BLaER1 (cell line): ENCODE measurements at regions not wholly inside any gene's neighbourhood (a gene's known extent, or its start where the extent isn't known, plus 50 kb on each side); places are given as distances from the start of the nearest gene placed in this dataset.

Experiments
- H3K27ac ChIP-seq: shearing (Covaris generic); formaldehyde crosslinking; 2 replicates; pipeline ENCODE4 v1.8.1; 2022
- H3K27me3 ChIP-seq: shearing (Covaris generic); formaldehyde crosslinking; 2 replicates; pipeline ENCODE4 v1.8.1; 2022
- H3K36me3 ChIP-seq: shearing (Covaris generic); formaldehyde crosslinking; 2 replicates; pipeline ENCODE4 v1.8.1; 2022
- H3K4me1 ChIP-seq: shearing (Covaris generic); formaldehyde crosslinking; 2 replicates; pipeline ENCODE4 v1.8.1; 2022
- H3K4me2 ChIP-seq: shearing (Covaris generic); formaldehyde crosslinking; 2 replicates; pipeline ENCODE4 v1.8.1; 2022
- H3K4me3 ChIP-seq: shearing (Covaris generic); formaldehyde crosslinking; 2 replicates; pipeline ENCODE4 v1.8.1; 2022
- H3K9ac ChIP-seq: shearing (Covaris generic); formaldehyde crosslinking; 2 replicates; pipeline ENCODE4 v1.8.1; 2022
- H3K9me3 ChIP-seq: shearing (Covaris generic); formaldehyde crosslinking; 2 replicates; pipeline ENCODE4 v1.8.1; 2022
- H4K20me1 ChIP-seq: shearing (Covaris generic); formaldehyde crosslinking; 2 replicates; pipeline ENCODE4 v1.8.1; 2022
- Cebpa-rat ChIP-seq: shearing (Covaris generic); IDR thresholded peaks from 2 replicates; pipeline ENCODE4 v1.8.1; 2022

DNA sequence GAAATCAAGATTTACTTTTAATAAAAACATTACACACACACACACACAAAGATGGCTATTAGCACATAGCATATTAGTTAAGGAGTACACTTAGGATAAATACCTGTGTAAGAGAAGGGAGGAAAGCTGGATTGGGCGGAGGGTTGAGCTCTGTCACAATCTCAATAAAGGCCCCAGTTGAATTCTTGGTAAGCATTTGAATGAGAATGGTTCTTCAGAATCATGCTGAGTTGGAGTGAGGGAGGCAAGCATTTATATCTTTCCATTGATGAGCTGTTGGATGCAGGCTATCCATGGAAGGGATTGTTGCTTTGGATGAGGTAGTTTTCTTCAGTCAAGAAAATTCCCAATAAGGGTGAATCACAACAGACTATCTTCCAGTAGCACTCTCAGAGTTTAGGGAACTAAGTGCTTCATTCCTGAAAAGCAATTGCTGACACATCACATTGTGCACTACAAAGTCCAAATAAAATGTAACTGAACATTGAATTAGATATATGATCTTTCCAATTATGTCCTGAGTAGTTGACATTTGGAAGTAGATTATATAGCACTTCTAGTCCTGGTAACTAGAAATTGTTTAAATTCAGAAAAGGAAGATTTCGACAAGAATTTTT, 95.7 kb downstream of the SUCNR1 start:
- Histone ChIP-seq H3K4me1 (no peaks in the 10 kb centered on the region), H4K20me1 (no peaks in the 10 kb centered on the region), H3K9ac (no peak overlapping the region), H3K4me3 (no peak overlapping the region), H3K4me2 (no peak overlapping the region), H3K9me3 (no peaks in the 10 kb centered on the region), H3K36me3 (no peaks in the 10 kb centered on the region), H3K27me3 (no peaks in the 10 kb centered on the region), H3K27ac (no peak overlapping the region)
- no peak for TF ChIP-seq Cebpa-rat

DNA sequence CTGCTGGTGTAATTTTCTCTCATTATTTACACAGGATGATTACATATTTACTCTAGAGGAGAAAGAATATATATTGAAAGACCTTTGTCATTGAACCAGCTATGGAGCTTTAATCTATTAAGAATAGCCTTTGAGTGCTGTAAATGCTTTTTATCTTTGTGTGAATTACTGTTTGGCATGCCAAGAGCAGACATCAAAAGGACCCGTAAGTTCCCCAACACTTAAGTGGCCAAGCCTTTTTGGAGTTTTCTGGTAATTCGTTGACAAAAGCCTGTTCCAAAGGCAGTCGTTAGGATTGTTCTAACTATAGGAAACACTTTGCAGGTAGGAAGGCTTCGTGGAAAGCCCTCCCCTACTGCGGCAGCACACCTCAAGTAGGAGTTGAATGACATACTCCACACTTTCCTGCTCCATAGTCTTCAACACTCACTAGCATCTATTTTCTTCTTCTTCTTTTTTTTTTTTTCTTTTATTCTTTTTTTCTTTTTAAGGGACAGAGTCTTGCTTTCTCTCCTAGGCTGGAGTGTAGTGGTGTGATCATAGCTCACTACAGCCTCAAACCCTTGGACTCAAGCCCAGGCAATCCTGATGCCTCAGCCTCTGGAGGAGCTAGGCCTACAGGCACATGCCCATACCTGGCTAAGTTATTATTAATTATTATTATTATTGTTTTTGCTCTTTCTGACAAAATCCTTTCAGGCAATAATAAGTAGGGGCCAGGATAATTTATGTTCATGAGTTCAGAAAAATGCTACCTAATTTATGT, 98.6 kb downstream of the SUCNR1 start:
- H4K20me1 ChIP-seq = no peaks in the 10 kb centered on the region
- H3K27ac ChIP-seq = no peak overlapping the region
- no peak overlapping the region for H3K9ac ChIP-seq
- H3K4me3 ChIP-seq = no peak overlapping the region
- H3K9me3 ChIP-seq = no peaks in the 10 kb centered on the region
- H3K36me3 ChIP-seq = no peaks in the 10 kb centered on the region
- TF ChIP-seq Cebpa-rat = no peak
- peaks cover 8% of the 10 kb centered on the region; the same call in 1 of the 2 replicates for H3K4me1 ChIP-seq
- no peaks in the 10 kb centered on the region for H3K27me3 ChIP-seq
- no peak overlapping the region for H3K4me2 ChIP-seq

DNA sequence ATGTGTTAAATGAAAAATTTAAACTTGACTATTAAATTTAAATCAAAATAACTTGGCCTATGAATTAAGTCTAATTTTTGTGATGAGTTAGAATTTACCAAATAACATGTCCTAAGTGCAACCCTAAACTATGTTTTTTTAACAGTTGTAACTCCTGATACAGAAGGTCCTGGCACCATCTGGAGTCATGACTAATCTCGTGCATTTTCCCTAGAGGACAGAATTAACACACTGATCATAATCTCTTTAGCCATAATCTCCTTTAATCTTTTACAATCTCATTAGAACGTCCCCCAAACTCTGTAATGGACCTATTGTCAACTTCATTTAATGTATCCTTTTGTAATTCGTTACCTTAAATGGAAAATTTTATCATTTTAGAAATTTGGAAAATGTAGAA, 100.6 kb downstream of the SUCNR1 start:
- Histone ChIP-seq H3K27ac (no peak overlapping the region), H3K9me3 (no peaks in the 10 kb centered on the region), H3K4me3 (no peak overlapping the region), H3K4me2 (no peak overlapping the region), H3K27me3 (no peaks in the 10 kb centered on the region), H3K9ac (no peak overlapping the region), H3K4me1 (peaks cover 8% of the 10 kb centered on the region; the same call in 1 of the 2 replicates), H4K20me1 (no peaks in the 10 kb centered on the region), H3K36me3 (no peaks in the 10 kb centered on the region)
- no peak for TF ChIP-seq Cebpa-rat

DNA sequence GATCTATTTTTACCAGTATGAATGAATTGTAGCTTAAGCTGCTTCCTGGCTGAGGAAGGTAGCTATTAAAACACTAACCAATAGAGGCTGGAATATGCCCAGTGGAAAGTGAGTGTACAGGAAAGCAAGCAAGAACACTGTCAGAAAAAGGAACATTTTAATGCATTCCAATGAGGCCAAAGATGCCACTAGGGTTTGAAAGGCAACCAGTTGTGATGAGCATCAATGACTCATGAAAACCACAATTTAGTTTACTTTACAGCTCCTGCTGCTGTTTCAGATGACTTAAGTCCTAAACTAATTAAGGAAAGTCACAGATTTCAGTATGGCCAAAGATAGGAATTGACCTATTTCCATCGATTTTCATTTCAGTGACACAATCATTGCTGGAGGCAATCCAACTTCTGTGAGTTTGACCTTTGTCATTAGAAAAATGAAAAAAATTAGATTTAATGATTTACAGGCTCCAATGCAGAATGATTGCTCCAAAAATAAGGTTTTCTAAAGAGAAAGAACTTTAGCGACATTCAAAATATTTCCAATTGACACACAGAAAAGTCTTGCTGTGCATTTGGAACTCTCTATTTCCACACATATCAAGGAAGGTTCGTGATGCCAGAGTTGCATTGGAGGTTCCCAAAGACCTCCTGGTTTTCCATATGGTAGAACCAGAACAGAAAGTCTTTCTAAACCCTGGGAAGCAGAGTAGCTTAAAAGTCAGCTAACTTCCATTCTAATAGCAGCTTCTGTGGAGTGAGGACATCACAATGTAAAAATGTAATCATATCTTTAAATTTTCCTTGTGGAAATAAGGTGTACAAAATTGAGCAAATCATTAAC, 103.0 kb downstream of the SUCNR1 start:
- Histone ChIP-seq H3K27ac (no peak overlapping the region), H3K36me3 (no peaks in the 10 kb centered on the region), H3K4me1 (peaks cover 8% of the 10 kb centered on the region; the same call in 1 of the 2 replicates), H3K9me3 (no peaks in the 10 kb centered on the region), H3K9ac (no peak overlapping the region), H3K4me2 (no peak overlapping the region), H3K27me3 (no peaks in the 10 kb centered on the region), H3K4me3 (no peak overlapping the region), H4K20me1 (no peaks in the 10 kb centered on the region)
- TF ChIP-seq Cebpa-rat = no peak

DNA sequence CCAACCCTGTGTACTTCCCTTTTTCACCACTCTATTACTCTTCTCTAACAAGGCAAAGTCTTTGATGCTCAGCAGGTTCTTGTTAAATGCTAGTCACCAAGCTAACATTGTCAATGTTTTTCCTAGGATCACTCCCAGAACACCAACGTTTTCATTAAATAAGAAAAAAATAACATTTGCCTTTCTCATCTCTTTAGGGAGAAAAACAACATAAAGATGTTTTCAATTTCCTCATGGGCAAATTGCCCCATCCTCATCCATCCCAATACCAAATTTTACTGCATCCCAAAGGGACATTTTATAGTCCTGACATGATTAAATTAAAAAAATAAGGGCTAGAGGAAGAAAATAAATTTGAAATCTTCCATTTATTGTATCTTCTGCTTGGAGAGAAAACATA, 106.5 kb downstream of the SUCNR1 start:
- H3K4me3 ChIP-seq = no peak overlapping the region
- peaks cover 8% of the 10 kb centered on the region; the same call in 1 of the 2 replicates for H3K4me1 ChIP-seq
- TF ChIP-seq Cebpa-rat = no peak
- H3K27me3 ChIP-seq = no peaks in the 10 kb centered on the region
- no peaks in the 10 kb centered on the region for H4K20me1 ChIP-seq
- H3K36me3 ChIP-seq = no peaks in the 10 kb centered on the region
- no peak overlapping the region for H3K4me2 ChIP-seq
- H3K9ac ChIP-seq = no peak overlapping the region
- H3K9me3 ChIP-seq = no peaks in the 10 kb centered on the region
- H3K27ac ChIP-seq = no peak overlapping the region

DNA sequence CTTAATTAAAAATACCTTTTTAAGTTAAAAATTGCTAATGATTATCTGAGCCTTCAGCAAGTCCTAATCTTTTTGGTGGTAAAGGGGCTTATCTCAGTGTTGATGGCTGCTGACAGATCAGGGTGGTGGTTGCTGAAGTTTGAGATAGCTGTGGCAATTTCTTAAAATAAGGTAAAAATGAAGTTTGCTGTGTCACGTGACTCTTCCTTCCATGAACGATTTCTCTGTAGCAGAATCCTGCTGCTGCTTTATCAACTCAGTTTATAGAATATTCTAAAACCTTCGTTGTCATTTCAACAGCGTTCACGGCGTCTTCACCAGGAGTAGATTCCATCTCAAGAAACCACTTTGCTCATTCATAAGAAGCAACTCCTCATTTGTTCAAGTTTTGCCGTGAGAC, 110.1 kb downstream of the SUCNR1 start:
- Histone ChIP-seq H3K27me3 (no peaks in the 10 kb centered on the region), H3K27ac (no peak overlapping the region), H3K4me1 (no peaks in the 10 kb centered on the region), H3K36me3 (no peaks in the 10 kb centered on the region), H3K9ac (no peak overlapping the region), H3K4me3 (no peak overlapping the region), H4K20me1 (no peaks in the 10 kb centered on the region), H3K4me2 (no peak overlapping the region), H3K9me3 (no peaks in the 10 kb centered on the region)
- TF ChIP-seq Cebpa-rat = no peak

DNA sequence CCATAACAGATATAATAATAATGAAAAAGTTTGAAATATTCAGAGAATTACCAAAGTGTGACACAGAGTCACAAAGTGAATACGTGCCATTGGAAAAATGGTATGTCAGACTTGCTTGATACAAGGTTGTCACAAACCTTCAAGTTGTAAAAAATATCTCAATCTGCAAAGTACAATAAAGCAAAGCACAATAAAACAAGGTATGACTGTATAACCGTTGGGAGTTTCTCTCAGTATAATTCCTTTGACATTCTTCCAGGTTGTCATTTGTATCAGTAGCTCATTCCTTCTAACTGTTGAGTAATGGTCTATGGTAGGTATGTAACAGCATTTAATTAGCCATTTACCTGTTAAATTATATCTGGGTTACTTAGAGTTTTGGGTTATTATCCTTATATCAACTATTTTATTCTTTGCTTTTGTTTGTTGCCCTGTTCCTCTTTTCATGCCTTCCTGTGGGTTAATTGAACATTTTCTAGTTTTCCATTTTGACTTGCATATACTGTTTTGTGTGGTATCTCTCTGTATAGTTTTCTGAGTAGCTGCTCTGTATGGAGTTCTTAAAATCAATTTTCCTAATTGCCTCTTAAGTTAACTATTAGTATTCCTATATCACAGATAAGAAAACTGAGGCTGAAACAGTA, 112.5 kb downstream of the SUCNR1 start:
- no peak overlapping the region for H3K4me3 ChIP-seq
- no peak overlapping the region for H3K27ac ChIP-seq
- no peak overlapping the region for H3K4me2 ChIP-seq
- no peaks in the 10 kb centered on the region for H3K27me3 ChIP-seq
- no peak for TF ChIP-seq Cebpa-rat
- no peaks in the 10 kb centered on the region for H3K9me3 ChIP-seq
- no peaks in the 10 kb centered on the region for H4K20me1 ChIP-seq
- H3K4me1 ChIP-seq = no peaks in the 10 kb centered on the region
- H3K9ac ChIP-seq = no peak overlapping the region
- H3K36me3 ChIP-seq = no peaks in the 10 kb centered on the region

DNA sequence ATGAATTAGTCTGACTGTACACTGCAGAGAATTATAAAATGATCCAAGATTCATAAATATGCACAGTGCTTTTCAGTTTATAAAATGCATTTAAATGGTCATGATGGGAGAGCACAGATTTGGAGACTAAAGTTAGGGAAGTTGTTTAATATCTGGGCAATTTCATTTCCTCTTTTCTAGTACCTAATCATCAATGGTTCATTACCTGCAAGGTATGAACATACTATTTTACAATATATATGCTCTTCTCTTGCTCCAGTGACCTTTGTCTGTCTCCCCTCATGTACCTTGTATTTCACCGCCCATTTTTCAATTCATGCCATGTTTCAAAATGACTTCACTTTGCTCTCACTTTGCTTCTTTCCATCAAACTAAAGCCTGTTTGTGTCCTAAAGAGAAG, 114.5 kb downstream of the SUCNR1 start:
- Histone ChIP-seq H3K9me3 (no peaks in the 10 kb centered on the region), H3K27me3 (no peaks in the 10 kb centered on the region), H3K4me3 (no peak overlapping the region), H3K4me1 (no peaks in the 10 kb centered on the region), H3K27ac (no peak overlapping the region), H3K9ac (no peak overlapping the region), H4K20me1 (no peaks in the 10 kb centered on the region), H3K36me3 (no peaks in the 10 kb centered on the region), H3K4me2 (no peak overlapping the region)
- no peak for TF ChIP-seq Cebpa-rat

DNA sequence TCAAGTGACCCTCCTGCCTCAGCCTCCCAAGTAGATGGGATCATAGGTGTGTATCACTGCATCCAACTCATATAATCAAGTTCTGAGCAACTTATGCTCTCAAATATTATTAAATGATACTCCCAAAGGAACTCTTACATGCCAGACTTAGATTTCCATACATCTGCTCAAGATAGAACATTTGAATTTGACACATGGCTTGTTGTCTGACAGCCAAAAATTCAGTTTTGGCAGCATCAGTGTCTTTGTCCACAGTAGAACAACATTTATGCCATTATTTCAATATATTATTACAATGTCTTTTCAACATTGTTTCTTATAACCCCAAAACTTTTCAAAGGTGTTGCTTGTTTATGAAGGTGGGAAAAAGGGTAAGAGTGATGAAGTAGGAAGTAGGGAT, 116.2 kb downstream of the SUCNR1 start:
- TF ChIP-seq Cebpa-rat = no peak

More for the DNA sequence above, 116.2 kb downstream of the SUCNR1 start:
- H3K4me1 ChIP-seq = no peaks in the 10 kb centered on the region
- no peak overlapping the region for H3K27ac ChIP-seq
- no peak overlapping the region for H3K9ac ChIP-seq
- H3K27me3 ChIP-seq = no peaks in the 10 kb centered on the region
- no peak overlapping the region for H3K4me3 ChIP-seq
- no peaks in the 10 kb centered on the region for H4K20me1 ChIP-seq
- no peak overlapping the region for H3K4me2 ChIP-seq
- H3K36me3 ChIP-seq = no peaks in the 10 kb centered on the region
- H3K9me3 ChIP-seq = no peaks in the 10 kb centered on the region
